ENCODE measurements at regions not wholly inside any gene's neighbourhood (a gene's known extent, or its start where the extent isn't known, plus 50 kb on each side); places are given as distances from the start of the nearest gene placed in this dataset.

- no peak for TF ChIP-seq CTCF (IDR thresholded peaks at IDR 0.05)
- no peak for TF ChIP-seq ZMAT4 (CRISPR knock-in tag; IDR thresholded peaks at IDR 0.05)
- TF ChIP-seq MAX (CRISPR knock-in tag; IDR thresholded peaks at IDR 0.05): no peak
- no peak for TF ChIP-seq CREB1 (CRISPR knock-in tag; IDR thresholded peaks at IDR 0.05)
- TF ChIP-seq ATF1 (CRISPR knock-in tag; IDR thresholded peaks at IDR 0.05): no peak
- TF ChIP-seq STAT6 (CRISPR knock-in tag; conservative IDR thresholded peaks at IDR 0.05; ENCODE audit: low read depth): no peak
- no peak for TF ChIP-seq SMAD4 (CRISPR knock-in tag; IDR thresholded peaks at IDR 0.05)
- TF ChIP-seq ESRRA (CRISPR knock-in tag; IDR thresholded peaks at IDR 0.05; ENCODE audit: borderline replicate concordance): no peak
These were observed 289.5 kb downstream of the XPNPEP1 start for GRCh38 chr10:109633846-109634245.

Data from WTC11 (cell line).